BJ (cell line): ENCODE measurements at regions not wholly inside any gene's neighbourhood (a gene's known extent, or its start where the extent isn't known, plus 50 kb on each side); places are given as distances from the start of the nearest gene placed in this dataset.

Source experiments
- CTCF ChIA-PET: fragments of 350-600 bp; formaldehyde crosslinking; extraction: SDS; loops from one replicate; lab custom pipeline; 2021; ENCODE audit warnings: antibody characterized with exemption, inconsistent platforms; lab: Yijun Ruan, JAX
- POLR2A ChIA-PET: fragments of 300-600 bp; sonication (Branson Sonifier 250); formaldehyde crosslinking; extraction: SDS; loops from one replicate; lab custom pipeline; 2021; ENCODE audit warnings: antibody characterized with exemption; lab: Charles Lee
- DNase-seq: peaks from one replicate; pipeline ENCODE4 v3.0.0-alpha.2; 2011; ENCODE audit warnings: low read depth
- H3K27me3 ChIP-seq: 2 replicates; pipeline ENCODE4 v1.6.0; 2011; ENCODE audit warnings: low read length; ENCODE audit not compliant: control insufficient read depth, insufficient read depth
- H3K36me3 ChIP-seq: 2 replicates; pipeline ENCODE4 v1.5.1; 2011; ENCODE audit warnings: low read length; ENCODE audit not compliant: control insufficient read depth, insufficient read depth
- H3K4me3 ChIP-seq: 2 replicates; pipeline ENCODE4 v1.5.1; 2011; ENCODE audit warnings: low read depth, mild to moderate bottlenecking, control low read depth, low read length
- CTCF ChIP-seq: IDR thresholded peaks from 2 replicates; pipeline ENCODE4 v1.5.1; 2011; ENCODE audit warnings: low read depth, mild to moderate bottlenecking, control low read depth, inconsistent platforms, low read length, moderate library complexity; ENCODE audit not compliant: insufficient read depth

GRCh38 chr11:127674754-127675153, 674.2 kb upstream of the KIRREL3 start:
- CTCF ChIA-PET = no interaction called here
- TF ChIP-seq CTCF = no peak
- no peaks in the 10 kb centered on the region for H3K36me3 ChIP-seq
- POLR2A ChIA-PET = no interaction called here
- DNase-seq = no peak
- H3K27me3 ChIP-seq = peaks cover 1% of the 10 kb centered on the region; the same call in 1 of the 2 replicates
- H3K4me3 ChIP-seq = no peak overlapping the region

- ChIA-PET POLR2A (no interaction called here), CTCF (no interaction called here)
- no peak for TF ChIP-seq CTCF
Observed at GRCh38 chr11:127670374-127671119, 670.0 kb upstream of the KIRREL3 start.

GRCh38 chr11:127656116-127656836, 655.7 kb upstream of the KIRREL3 start:
- Histone ChIP-seq H3K36me3 (no peaks in the 10 kb centered on the region), H3K4me3 (no peak overlapping the region), H3K27me3 (no peaks in the 10 kb centered on the region)
- ChIA-PET CTCF (no interaction called here), POLR2A (no interaction called here)
- TF ChIP-seq CTCF = no peak
- no peak for DNase-seq

More at GRCh38 chr11:127670374-127671119, 670.0 kb upstream of the KIRREL3 start:
- H3K4me3 ChIP-seq = no peak overlapping the region
- H3K36me3 ChIP-seq = no peaks in the 10 kb centered on the region
- peaks cover 1% of the 10 kb centered on the region; the same call in 1 of the 2 replicates for H3K27me3 ChIP-seq
- DNase-seq = no peak

GRCh38 chr11:127653076-127653475, 652.5 kb upstream of the KIRREL3 start:
- CTCF ChIA-PET = no interaction called here
- POLR2A ChIA-PET = no interaction called here
- no peaks in the 10 kb centered on the region for H3K36me3 ChIP-seq

More at GRCh38 chr11:127653076-127653475, 652.5 kb upstream of the KIRREL3 start:
- DNase-seq = no peak
- H3K27me3 ChIP-seq = no peaks in the 10 kb centered on the region
- no peak for TF ChIP-seq CTCF
- H3K4me3 ChIP-seq = no peak overlapping the region
